ENCODE measurements at regions not wholly inside any gene's neighbourhood (a gene's known extent, or its start where the extent isn't known, plus 50 kb on each side); places are given as distances from the start of the nearest gene placed in this dataset.

DNA sequence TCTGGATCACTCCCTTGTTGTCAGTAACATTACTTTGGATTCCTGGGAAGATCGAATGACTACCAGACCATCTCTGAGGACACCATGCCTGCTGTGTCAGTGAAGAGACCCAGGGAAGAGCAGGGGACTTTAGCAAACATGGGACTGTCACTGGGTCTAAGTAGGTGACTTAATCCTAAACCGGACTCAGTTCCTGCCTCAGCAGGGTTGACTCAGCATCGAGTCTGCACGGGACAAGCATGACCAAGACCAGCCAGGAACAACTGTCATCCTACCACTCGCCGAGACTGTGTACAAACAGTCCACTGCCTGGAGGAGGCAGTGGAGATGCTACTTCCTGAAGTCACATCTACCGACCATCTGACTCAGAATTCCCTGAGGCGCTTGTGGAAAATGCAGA lies 53.2 kb upstream of the RAB4A start:
- TF ChIP-seq CTCF (IDR thresholded peaks at IDR 0.05) (no peak), POLR2AphosphoS5 (IDR thresholded peaks at IDR 0.05) (no peak)

All from breast epithelium (tissue), 3 donors.